GM12864 (cell line): ENCODE measurements at regions not wholly inside any gene's neighbourhood (a gene's known extent, or its start where the extent isn't known, plus 50 kb on each side); places are given as distances from the start of the nearest gene placed in this dataset.

ENCODE experiments used
- DNase-seq: peaks from one replicate; pipeline ENCODE4 v3.0.0-alpha.2; 2011; ENCODE audit warnings: low read depth
- H3K4me3 ChIP-seq: 2 replicates; pipeline ENCODE4 v1.5.1; 2011; ENCODE audit warnings: mild to moderate bottlenecking, low read depth, low read length, control low read depth
- CTCF ChIP-seq: IDR thresholded peaks from 2 replicates; pipeline ENCODE4 v1.5.1; 2011; ENCODE audit warnings: low read depth, mild to moderate bottlenecking, moderate library complexity, low read length, control low read depth, inconsistent platforms; ENCODE audit errors: missing control alignments

- no peak for TF ChIP-seq CTCF
- no peak overlapping the region for H3K4me3 ChIP-seq
- no peak for DNase-seq
Observed at GRCh38 chr13:59348617-59349016, 815.1 kb downstream of the DIAPH3 start.

- no peak for DNase-seq
- no peak overlapping the region for H3K4me3 ChIP-seq
- TF ChIP-seq CTCF, result no peak
Observed at GRCh38 chr13:59352600-59352999, 811.1 kb downstream of the DIAPH3 start.

GRCh38 chr13:59354665-59355369, 808.9 kb downstream of the DIAPH3 start:
- H3K4me3 ChIP-seq, result no peak overlapping the region
- TF ChIP-seq CTCF, result no peak
- no peak for DNase-seq

- DNase-seq, result no peak
- TF ChIP-seq CTCF, result no peak
- H3K4me3 ChIP-seq, result no peak overlapping the region
Observed at GRCh38 chr13:59356607-59357006, 807.1 kb downstream of the DIAPH3 start.

GRCh38 chr13:59358014-59358413, 805.7 kb downstream of the DIAPH3 start:
- H3K4me3 ChIP-seq, result no peak overlapping the region
- no peak for TF ChIP-seq CTCF
- no peak for DNase-seq

- no peak for DNase-seq
- no peak for TF ChIP-seq CTCF
- no peak overlapping the region for H3K4me3 ChIP-seq
Observed at GRCh38 chr13:59360108-59360507, 803.6 kb downstream of the DIAPH3 start.

- no peak overlapping the region for H3K4me3 ChIP-seq
- no peak for DNase-seq
- TF ChIP-seq CTCF, result no peak
Observed at GRCh38 chr13:59360916-59361315, 802.8 kb downstream of the DIAPH3 start.
